ENCODE measurements at regions not wholly inside any gene's neighbourhood (a gene's known extent, or its start where the extent isn't known, plus 50 kb on each side); places are given as distances from the start of the nearest gene placed in this dataset.

- DNase-seq = no peak
These were observed 60.9 kb upstream of the PDE1C start for GRCh38 chr7:32131091-32131490.

GRCh38 chr7:32126843-32127242 lies 56.6 kb upstream of the PDE1C start:
- DNase-seq = no peak

Data from activated naive CD4-positive, alpha-beta T cell (primary cell).